ENCODE measurements at regions not wholly inside any gene's neighbourhood (a gene's known extent, or its start where the extent isn't known, plus 50 kb on each side); places are given as distances from the start of the nearest gene placed in this dataset.
"Not testable (repeated sequence)": the region's sequence is repeated elsewhere in the genome, so short reads cannot be mapped to it uniquely, and the experiment has no call there.

- DNase-seq (ENCODE audit: low read depth): no peak
- H3K4me3 ChIP-seq (ENCODE audit: low read depth, low read length): no peak overlapping the region
These were observed 64.2 kb upstream of the ADPGK start for GRCh38 chr15:72847806-72848205.

DNA sequence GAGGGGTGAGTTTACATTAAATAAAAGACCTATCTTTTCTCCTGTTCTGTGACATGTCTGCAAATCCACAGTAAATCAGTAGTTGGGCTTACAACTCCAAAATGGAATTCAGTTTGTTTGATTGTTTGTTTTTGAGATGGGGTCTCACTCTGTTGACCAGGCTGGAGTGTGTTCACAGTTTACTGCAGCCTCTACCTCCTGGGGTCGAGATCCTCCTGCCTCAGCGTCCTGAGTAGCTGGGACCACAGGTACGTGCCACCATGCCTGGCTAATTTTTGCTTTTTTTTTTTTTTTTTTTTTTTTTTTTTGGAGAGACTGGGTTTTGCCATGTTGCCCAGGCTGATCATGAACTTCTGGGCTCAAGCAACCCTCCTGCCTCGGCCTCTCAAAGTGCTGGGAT lies 63.5 kb upstream of the ADPGK start:
- no peak for DNase-seq (ENCODE audit: low read depth)
- no peak overlapping the region for H3K4me3 ChIP-seq (ENCODE audit: low read depth, low read length)

GRCh38 chr15:72845981-72846383 lies 62.4 kb upstream of the ADPGK start:
- no peak overlapping the region for H3K4me3 ChIP-seq (ENCODE audit: low read depth, low read length)
- DNase-seq (ENCODE audit: low read depth): no peak

DNA sequence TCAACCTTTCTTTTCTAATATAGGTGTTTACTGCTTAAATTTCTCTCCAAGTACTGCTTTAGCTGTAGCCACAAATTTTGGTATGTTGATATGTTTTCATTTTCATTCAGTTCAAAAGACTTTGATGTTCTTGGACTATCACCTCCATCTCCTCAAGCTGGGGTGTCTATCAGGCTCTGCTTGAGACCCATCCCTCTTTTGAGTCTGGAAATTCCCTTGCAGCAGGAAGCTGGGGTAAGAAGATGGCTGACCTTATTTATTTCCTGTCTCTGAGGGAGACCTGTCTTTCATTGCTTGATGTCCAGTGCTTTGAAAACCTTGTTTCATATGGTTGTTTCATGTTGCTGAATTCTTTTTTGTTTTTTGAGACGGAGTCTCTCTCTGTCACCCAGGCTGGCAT lies 60.5 kb upstream of the ADPGK start:
- no peak for DNase-seq (ENCODE audit: low read depth)

DNA sequence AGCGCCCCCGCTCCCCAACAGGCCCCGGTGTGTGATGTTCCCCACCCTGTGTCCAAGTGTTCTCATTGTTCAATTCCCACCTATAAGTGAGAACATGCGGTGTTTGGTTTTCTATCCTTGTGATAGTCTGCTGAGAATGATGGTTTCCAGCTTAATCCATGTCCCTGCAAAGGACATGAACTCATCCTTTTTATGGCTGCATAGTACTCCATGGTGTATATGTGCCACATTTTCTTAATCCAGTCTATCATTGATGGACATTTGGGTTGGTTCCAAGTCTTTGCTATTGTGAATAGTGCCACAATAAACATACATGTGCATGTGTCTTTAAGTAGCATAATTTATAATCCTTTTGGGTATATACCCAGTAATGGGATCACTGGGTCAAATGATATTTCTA lies 59.8 kb upstream of the ADPGK start:
- DNase-seq (ENCODE audit: low read depth): not testable (repeated sequence)

More for the DNA sequence above, 60.5 kb upstream of the ADPGK start:
- no peak overlapping the region for H3K4me3 ChIP-seq (ENCODE audit: low read depth, low read length)

GRCh38 chr15:72840114-72840513 lies 56.6 kb upstream of the ADPGK start:
- H3K4me3 ChIP-seq (ENCODE audit: low read depth, low read length): no peak overlapping the region
- no peak for DNase-seq (ENCODE audit: low read depth)

More for the DNA sequence above, 59.8 kb upstream of the ADPGK start:
- H3K4me3 ChIP-seq (ENCODE audit: low read depth, low read length): not testable (repeated sequence)

DNA sequence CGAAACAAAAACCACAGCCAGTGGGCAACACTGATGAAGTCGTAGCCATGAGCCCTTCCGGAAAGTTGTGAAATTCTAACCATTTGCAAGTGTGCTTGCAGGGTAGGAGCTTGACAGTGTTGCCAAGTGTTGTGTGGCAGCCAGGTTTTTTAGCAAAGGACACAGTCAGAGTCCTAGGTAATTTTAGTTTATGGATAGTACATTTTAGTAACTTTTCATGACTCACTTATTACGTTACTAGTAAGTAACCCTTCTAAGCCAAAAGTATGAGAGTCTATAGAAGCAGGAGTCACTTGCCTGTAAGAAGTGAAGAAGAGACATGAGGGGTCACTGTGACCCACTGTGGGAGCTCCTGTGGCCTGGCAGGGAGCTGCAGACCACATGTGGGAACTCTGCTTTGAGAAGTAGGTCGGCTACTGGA lies 54.8 kb upstream of the ADPGK start:
- no peak for DNase-seq (ENCODE audit: low read depth)
- H3K4me3 ChIP-seq (ENCODE audit: low read depth, low read length): no peak overlapping the region

DNA sequence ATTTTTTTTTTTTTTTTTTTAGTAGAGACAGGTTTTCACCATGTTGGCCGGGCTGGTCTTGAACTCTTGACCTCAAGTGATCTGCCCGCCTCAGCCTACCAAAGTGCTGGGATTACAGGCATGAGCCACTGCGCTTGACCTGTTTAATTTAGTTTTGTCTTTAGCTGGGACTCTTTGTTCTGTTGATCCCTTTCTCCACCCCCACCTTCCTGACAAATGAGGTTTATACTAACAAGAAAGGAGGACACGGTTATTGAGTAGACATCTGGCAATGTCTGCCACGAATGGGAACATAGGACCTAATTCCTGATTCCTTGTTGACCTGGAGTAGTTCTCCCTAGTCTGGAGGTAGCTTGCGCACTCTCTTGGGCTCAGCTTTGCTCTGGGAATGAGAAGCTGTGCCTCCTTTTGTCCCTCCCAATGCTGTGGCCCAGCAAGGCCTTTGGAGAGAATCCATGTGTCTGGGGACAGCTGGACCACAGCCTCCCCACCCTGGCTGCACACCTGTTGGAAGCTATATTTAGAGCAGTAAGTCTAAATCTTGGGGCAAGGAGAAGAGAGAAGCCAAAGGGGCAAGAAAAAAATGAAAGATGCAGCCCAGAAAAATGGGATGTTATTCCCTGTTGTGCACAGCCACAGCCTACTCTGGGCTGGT lies 53.2 kb upstream of the ADPGK start:
- DNase-seq (ENCODE audit: low read depth): no peak
- H3K4me3 ChIP-seq (ENCODE audit: low read depth, low read length): no peak overlapping the region

DNA sequence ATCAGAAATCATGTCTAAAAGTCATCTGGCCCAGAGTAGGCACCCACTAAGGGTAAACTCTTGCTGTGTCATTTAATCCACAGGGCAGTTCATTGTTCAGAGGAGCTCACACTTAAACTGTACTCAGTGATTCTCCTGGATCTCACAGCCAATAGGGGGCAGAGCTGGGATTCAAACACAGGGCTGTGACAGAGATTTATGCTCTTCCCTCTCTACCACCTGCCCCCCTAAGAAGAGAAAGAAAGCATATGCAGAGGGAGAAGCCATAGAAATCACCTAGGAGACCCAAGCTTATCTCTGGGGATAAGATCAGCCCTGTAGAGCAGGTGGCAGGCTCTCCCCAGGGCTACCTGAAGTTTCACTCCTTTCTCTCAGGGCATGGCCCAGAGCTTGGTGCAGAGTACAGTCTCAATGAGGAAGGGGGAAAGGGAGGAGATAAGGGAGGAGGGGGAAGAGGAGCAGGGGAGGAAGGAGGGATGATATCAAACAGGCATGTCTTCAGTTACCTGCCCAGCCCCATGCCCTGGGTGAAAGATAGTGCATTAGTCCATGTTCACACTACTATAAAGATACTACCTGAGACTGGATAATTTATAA lies 51.8 kb upstream of the ADPGK start:
- DNase-seq (ENCODE audit: low read depth): no peak
- H3K4me3 ChIP-seq (ENCODE audit: low read depth, low read length): no peak overlapping the region

GRCh38 chr15:72833561-72833960 lies 50.0 kb upstream of the ADPGK start:
- no peak for DNase-seq (ENCODE audit: low read depth)
- H3K4me3 ChIP-seq (ENCODE audit: low read depth, low read length): no peak overlapping the region
